WTC11 (cell line): ENCODE measurements at regions not wholly inside any gene's neighbourhood (a gene's known extent, or its start where the extent isn't known, plus 50 kb on each side); places are given as distances from the start of the nearest gene placed in this dataset.

Experiments
- ARID4B ChIP-seq: sonication (generic); formaldehyde crosslinking; IDR thresholded peaks from 2 replicates; pipeline ENCODE4 v1.8.0; 2023; ENCODE audit warnings: missing genetic modification reagents, mild to moderate bottlenecking, borderline replicate concordance
- ATF1 ChIP-seq: sonication (generic); formaldehyde crosslinking; IDR thresholded peaks from 2 replicates; pipeline ENCODE4 v1.8.1; 2023; ENCODE audit warnings: mild to moderate bottlenecking, moderate library complexity, missing genetic modification reagents
- ETV6 ChIP-seq: sonication (generic); formaldehyde crosslinking; IDR thresholded peaks from 2 replicates; pipeline ENCODE4 v1.8.1; 2022; ENCODE audit warnings: mild to moderate bottlenecking, missing genetic modification reagents
- FOXJ3 ChIP-seq: sonication (generic); formaldehyde crosslinking; IDR thresholded peaks from 2 replicates; pipeline ENCODE4 v1.9.0; 2021; ENCODE audit warnings: missing genetic modification reagents, mild to moderate bottlenecking, borderline replicate concordance
- GABPB1 ChIP-seq: sonication (generic); formaldehyde crosslinking; IDR thresholded peaks from 2 replicates; pipeline ENCODE4 v1.8.1; 2023; ENCODE audit warnings: mild to moderate bottlenecking, missing genetic modification reagents
- GRHL2 ChIP-seq: fragments of 250-450 bp; sonication (Bioruptor Pico); IDR thresholded peaks from 2 replicates; pipeline ENCODE4 v1.8.0; 2022; ENCODE audit warnings: mild to moderate bottlenecking, moderate library complexity; ENCODE audit not compliant: insufficient replicate concordance, severe bottlenecking
- MXD4 ChIP-seq: fragments of 250-450 bp; sonication (Bioruptor Pico); IDR thresholded peaks from 2 replicates; pipeline ENCODE4 v1.8.0; 2021; ENCODE audit warnings: mild to moderate bottlenecking, moderate library complexity, borderline replicate concordance
- SP1 ChIP-seq: sonication (generic); formaldehyde crosslinking; conservative IDR thresholded peaks from 2 replicates; pipeline ENCODE4 v1.8.1; 2022; ENCODE audit warnings: missing genetic modification reagents
- TEAD4 ChIP-seq: sonication (generic); formaldehyde crosslinking; IDR thresholded peaks from 2 replicates; pipeline ENCODE4 v1.8.0; 2022; ENCODE audit warnings: mild to moderate bottlenecking, missing genetic modification reagents
- ZNF121 ChIP-seq: sonication (generic); formaldehyde crosslinking; IDR thresholded peaks from 2 replicates; pipeline ENCODE4 v1.8.0; 2023; ENCODE audit warnings: missing genetic modification reagents
- TF ChIP-seq, protein P1 (sequence below): fragments of 200-600 bp; IDR thresholded peaks from 2 replicates; pipeline ENCODE4 v1.8.0; 2022; ENCODE audit warnings: antibody characterized with exemption
- TF ChIP-seq, protein P2 (sequence below): sonication (generic); formaldehyde crosslinking; conservative IDR thresholded peaks from 2 replicates; pipeline ENCODE4 v1.8.1; 2023; ENCODE audit warnings: mild to moderate bottlenecking, low read depth, missing genetic modification reagents, moderate library complexity
- TF ChIP-seq, protein P3 (sequence below): sonication (generic); formaldehyde crosslinking; IDR thresholded peaks from 2 replicates; pipeline ENCODE4 v1.8.0; 2022; ENCODE audit warnings: mild to moderate bottlenecking, missing genetic modification reagents
- TF ChIP-seq, protein P4 (sequence below): sonication (generic); formaldehyde crosslinking; IDR thresholded peaks from 2 replicates; pipeline ENCODE4 v1.8.0; 2022; ENCODE audit warnings: missing genetic modification reagents

GRCh38 chr1:221494670-221495069, 247.2 kb downstream of the DUSP10 start:
- TF ChIP-seq, protein P1, sequence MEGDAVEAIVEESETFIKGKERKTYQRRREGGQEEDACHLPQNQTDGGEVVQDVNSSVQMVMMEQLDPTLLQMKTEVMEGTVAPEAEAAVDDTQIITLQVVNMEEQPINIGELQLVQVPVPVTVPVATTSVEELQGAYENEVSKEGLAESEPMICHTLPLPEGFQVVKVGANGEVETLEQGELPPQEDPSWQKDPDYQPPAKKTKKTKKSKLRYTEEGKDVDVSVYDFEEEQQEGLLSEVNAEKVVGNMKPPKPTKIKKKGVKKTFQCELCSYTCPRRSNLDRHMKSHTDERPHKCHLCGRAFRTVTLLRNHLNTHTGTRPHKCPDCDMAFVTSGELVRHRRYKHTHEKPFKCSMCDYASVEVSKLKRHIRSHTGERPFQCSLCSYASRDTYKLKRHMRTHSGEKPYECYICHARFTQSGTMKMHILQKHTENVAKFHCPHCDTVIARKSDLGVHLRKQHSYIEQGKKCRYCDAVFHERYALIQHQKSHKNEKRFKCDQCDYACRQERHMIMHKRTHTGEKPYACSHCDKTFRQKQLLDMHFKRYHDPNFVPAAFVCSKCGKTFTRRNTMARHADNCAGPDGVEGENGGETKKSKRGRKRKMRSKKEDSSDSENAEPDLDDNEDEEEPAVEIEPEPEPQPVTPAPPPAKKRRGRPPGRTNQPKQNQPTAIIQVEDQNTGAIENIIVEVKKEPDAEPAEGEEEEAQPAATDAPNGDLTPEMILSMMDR, result no peak
- no peak for TF ChIP-seq FOXJ3 (CRISPR knock-in tag)
- TF ChIP-seq, protein P2, sequence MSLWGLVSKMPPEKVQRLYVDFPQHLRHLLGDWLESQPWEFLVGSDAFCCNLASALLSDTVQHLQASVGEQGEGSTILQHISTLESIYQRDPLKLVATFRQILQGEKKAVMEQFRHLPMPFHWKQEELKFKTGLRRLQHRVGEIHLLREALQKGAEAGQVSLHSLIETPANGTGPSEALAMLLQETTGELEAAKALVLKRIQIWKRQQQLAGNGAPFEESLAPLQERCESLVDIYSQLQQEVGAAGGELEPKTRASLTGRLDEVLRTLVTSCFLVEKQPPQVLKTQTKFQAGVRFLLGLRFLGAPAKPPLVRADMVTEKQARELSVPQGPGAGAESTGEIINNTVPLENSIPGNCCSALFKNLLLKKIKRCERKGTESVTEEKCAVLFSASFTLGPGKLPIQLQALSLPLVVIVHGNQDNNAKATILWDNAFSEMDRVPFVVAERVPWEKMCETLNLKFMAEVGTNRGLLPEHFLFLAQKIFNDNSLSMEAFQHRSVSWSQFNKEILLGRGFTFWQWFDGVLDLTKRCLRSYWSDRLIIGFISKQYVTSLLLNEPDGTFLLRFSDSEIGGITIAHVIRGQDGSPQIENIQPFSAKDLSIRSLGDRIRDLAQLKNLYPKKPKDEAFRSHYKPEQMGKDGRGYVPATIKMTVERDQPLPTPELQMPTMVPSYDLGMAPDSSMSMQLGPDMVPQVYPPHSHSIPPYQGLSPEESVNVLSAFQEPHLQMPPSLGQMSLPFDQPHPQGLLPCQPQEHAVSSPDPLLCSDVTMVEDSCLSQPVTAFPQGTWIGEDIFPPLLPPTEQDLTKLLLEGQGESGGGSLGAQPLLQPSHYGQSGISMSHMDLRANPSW, result no peak
- TF ChIP-seq, protein P3, sequence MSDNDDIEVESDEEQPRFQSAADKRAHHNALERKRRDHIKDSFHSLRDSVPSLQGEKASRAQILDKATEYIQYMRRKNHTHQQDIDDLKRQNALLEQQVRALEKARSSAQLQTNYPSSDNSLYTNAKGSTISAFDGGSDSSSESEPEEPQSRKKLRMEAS (CRISPR knock-in tag), result no peak
- TF ChIP-seq, protein P4, sequence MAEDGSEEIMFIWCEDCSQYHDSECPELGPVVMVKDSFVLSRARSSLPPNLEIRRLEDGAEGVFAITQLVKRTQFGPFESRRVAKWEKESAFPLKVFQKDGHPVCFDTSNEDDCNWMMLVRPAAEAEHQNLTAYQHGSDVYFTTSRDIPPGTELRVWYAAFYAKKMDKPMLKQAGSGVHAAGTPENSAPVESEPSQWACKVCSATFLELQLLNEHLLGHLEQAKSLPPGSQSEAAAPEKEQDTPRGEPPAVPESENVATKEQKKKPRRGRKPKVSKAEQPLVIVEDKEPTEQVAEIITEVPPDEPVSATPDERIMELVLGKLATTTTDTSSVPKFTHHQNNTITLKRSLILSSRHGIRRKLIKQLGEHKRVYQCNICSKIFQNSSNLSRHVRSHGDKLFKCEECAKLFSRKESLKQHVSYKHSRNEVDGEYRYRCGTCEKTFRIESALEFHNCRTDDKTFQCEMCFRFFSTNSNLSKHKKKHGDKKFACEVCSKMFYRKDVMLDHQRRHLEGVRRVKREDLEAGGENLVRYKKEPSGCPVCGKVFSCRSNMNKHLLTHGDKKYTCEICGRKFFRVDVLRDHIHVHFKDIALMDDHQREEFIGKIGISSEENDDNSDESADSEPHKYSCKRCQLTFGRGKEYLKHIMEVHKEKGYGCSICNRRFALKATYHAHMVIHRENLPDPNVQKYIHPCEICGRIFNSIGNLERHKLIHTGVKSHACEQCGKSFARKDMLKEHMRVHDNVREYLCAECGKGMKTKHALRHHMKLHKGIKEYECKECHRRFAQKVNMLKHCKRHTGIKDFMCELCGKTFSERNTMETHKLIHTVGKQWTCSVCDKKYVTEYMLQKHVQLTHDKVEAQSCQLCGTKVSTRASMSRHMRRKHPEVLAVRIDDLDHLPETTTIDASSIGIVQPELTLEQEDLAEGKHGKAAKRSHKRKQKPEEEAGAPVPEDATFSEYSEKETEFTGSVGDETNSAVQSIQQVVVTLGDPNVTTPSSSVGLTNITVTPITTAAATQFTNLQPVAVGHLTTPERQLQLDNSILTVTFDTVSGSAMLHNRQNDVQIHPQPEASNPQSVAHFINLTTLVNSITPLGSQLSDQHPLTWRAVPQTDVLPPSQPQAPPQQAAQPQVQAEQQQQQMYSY (CRISPR knock-in tag), result no peak
- TF ChIP-seq ATF1 (CRISPR knock-in tag), result no peak
- TF ChIP-seq SP1 (CRISPR knock-in tag), result no peak
- no peak for TF ChIP-seq MXD4 (CRISPR knock-in tag)
- TF ChIP-seq ETV6, result no peak
- TF ChIP-seq ARID4B (CRISPR knock-in tag), result no peak
- TF ChIP-seq ZNF121, result no peak
- TF ChIP-seq GRHL2, result no peak
- TF ChIP-seq TEAD4 (CRISPR knock-in tag), result no peak
- TF ChIP-seq GABPB1 (CRISPR knock-in tag), result no peak
